LNCaP clone FGC (cell line): ENCODE measurements at regions not wholly inside any gene's neighbourhood (a gene's known extent, or its start where the extent isn't known, plus 50 kb on each side); places are given as distances from the start of the nearest gene placed in this dataset.

ENCODE experiments used
- DNase-seq: peaks from one replicate; pipeline ENCODE4 v3.0.0-alpha.2; 2011; ENCODE audit warnings: low read depth
- H3K4me3 ChIP-seq: 2 replicates; pipeline ENCODE4 v1.5.1; 2011; ENCODE audit warnings: mild to moderate bottlenecking, low read depth, low read length, control low read depth
- TF ChIP-seq, protein P1 (sequence below): IDR thresholded peaks from 2 replicates; pipeline ENCODE4 v1.5.1; 2012; ENCODE audit warnings: mild to moderate bottlenecking; ENCODE audit not compliant: control insufficient read depth, insufficient read depth; ENCODE audit errors: extremely low read depth

DNA sequence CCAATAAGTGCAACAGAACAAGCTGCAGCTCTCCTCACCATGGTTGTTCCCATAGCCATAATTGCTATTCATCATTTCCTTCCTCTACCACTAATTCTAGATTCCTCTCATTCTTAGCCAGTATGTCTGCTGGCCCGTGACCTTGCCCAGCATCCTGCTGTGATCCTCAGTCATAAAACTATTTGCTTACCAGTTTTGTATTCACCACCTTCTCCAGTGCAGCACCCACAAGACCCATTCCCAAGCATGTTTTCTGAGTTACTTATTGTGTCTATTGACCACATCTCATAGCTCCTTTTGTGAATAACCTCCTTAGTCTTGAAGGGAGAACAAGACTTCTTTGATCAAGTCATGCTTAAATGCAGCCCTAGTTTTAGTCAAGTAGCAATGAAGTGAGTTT, 488.0 kb upstream of the CTNND2 start:
- no peak overlapping the region for H3K4me3 ChIP-seq
- TF ChIP-seq, protein P1, sequence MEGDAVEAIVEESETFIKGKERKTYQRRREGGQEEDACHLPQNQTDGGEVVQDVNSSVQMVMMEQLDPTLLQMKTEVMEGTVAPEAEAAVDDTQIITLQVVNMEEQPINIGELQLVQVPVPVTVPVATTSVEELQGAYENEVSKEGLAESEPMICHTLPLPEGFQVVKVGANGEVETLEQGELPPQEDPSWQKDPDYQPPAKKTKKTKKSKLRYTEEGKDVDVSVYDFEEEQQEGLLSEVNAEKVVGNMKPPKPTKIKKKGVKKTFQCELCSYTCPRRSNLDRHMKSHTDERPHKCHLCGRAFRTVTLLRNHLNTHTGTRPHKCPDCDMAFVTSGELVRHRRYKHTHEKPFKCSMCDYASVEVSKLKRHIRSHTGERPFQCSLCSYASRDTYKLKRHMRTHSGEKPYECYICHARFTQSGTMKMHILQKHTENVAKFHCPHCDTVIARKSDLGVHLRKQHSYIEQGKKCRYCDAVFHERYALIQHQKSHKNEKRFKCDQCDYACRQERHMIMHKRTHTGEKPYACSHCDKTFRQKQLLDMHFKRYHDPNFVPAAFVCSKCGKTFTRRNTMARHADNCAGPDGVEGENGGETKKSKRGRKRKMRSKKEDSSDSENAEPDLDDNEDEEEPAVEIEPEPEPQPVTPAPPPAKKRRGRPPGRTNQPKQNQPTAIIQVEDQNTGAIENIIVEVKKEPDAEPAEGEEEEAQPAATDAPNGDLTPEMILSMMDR = no peak
- DNase-seq = no peak

DNA sequence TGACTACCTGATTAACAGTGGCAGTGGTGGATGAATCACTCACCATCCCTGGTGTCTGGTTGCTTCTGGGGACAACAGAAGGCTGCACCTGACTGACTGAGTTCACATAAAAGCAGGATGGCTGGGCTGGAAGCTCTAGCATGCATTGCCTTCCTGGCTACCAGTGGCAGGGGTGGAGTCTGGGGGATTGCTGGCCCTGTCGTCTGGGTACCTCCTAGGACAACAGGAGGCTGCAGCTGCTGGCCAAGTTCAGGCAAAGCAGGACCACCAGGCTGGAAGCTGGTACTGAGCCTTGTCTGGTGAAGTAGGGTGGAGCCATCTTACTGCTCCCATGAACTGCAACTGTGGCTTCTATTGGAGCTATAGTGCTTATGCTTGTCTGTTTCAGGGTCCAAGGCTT, 480.8 kb upstream of the CTNND2 start:
- DNase-seq = no peak
- TF ChIP-seq, protein P1 = no peak
- no peak overlapping the region for H3K4me3 ChIP-seq

DNA sequence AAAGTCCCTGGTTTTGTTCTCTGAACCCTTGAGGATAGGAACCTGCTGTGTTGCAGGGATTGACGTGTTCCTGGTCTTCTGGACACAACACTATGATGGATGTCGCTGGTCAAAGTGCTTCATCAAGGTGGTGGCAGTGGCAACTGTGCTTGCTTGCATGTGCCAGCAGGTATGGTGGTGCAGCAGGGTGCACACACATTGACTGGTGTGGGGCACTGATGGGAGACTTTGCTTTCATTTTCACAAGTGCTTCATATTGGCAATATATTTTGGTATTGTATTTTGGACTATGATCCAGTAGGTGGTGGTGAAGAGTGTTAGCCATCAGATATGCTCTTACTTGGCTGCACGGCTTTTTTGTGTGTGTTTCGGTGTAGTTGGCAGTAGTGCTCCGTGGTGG, 479.8 kb upstream of the CTNND2 start:
- no peak for DNase-seq
- TF ChIP-seq, protein P1 = no peak
- H3K4me3 ChIP-seq = no peak overlapping the region

DNA sequence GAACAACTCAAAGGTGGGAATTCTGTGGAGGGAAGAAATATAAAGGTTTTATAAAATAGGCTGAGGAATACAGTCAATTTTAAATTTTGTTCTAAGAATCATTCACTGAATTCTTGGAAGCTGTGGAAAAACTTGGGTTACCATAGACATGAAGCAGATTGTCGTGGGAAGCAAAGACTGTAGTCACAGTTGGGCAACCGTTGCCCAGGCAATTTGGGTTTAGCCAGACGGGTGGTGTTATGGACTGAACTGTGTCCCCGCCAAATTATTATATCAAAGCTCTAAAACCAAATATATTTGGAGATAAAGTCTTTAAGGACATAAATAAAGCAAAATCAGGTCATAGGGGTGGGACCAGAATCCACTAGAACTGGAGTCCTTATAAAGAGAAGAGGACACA, 463.7 kb upstream of the CTNND2 start:
- TF ChIP-seq, protein P1 = no peak
- no peak for DNase-seq
- H3K4me3 ChIP-seq = no peak overlapping the region

DNA sequence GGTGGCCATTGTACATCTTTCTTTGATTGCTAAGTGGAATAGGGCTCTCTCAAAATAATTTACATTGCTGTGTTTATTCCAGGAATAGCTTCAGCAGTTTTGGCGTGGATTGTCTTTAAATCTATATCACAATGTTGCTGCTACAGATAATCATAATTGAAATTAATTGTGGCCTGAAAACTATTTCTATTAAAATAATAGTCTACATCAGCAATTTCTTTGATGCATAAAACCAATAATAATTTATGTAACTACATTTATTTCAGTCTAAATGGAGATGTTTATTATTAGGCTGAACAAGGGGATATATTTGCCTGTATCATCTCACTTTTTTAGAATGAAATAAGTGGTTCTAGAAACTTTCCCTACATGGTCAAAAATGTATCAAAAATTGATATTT, 456.0 kb upstream of the CTNND2 start:
- TF ChIP-seq, protein P1 = no peak
- DNase-seq = no peak

DNA sequence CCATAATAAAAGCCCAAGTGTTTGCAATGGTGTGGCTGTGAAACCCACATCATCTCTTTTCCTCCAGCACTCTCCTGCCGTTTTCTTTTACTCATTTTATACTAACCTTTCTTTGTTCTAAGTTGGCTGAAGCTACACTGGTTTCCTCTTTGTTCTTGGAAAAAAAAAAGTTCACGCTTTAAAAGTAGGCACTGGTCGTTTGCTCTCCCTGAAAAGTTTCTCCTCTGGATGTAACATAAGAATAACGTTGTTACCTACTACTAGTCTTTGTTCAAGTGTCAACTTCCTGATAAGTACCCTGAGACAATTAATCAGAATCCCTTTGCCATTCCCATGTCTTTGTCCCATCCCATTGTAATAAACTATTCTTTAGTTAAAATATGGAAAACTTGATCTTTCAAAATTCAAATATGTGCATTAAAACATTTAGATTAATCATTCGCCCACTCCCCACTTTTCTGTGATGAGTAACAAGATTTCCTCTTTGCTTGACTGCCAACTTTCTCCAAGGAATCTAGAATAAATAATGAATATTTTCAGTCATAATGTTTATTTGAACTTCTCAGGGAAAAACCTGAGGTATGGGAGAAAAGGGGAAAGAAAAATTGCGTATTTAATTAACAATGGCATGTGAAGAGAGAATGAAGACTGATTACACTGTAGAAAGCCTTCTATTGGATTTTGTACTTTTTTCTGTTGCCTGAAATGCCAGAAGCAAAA, 454.3 kb upstream of the CTNND2 start:
- TF ChIP-seq, protein P1 = no peak
- DNase-seq = no peak
- H3K4me3 ChIP-seq = no peak overlapping the region

More for the DNA sequence above, 456.0 kb upstream of the CTNND2 start:
- H3K4me3 ChIP-seq = no peak overlapping the region

DNA sequence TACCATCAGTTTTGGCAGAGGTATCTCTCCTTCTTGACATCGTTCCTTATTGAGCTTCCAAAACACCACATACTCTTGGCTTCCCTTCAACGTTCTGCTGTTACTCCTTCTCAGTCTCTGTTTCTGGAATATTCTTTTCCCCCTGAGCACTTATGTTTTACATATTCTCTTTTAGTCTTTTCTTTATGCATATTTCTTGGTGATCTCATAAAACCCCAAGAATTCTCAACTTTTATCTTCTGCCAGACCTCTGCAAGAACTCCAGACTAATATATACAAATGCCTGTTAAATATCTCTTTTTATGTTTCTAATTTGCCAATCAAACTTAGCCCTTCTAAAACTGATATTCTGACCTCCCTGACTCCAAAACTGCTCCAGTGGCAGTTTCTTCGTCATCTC, 453.4 kb upstream of the CTNND2 start:
- TF ChIP-seq, protein P1 = no peak
- DNase-seq = no peak
- H3K4me3 ChIP-seq = no peak overlapping the region
